KMS-11 (cell line): ENCODE measurements at regions not wholly inside any gene's neighbourhood (a gene's known extent, or its start where the extent isn't known, plus 50 kb on each side); places are given as distances from the start of the nearest gene placed in this dataset.

Source experiments
- H2AFZ ChIP-seq: fragments of 200-600 bp; sonication (generic); 2 replicates; pipeline ENCODE4 v1.6.1; 2016; ENCODE audit warnings: antibody characterized with exemption, mixed run types, low read depth
- H3K27ac ChIP-seq: fragments of 200-600 bp; sonication (generic); 2 replicates; pipeline ENCODE4 v1.6.1; 2016; ENCODE audit warnings: mild to moderate bottlenecking, mixed run types
- H3K27me3 ChIP-seq: fragments of 200-600 bp; sonication (generic); 2 replicates; pipeline ENCODE4 v1.6.1; 2017; ENCODE audit warnings: mild to moderate bottlenecking, low read depth, mixed run types, moderate library complexity; ENCODE audit not compliant: insufficient read depth
- H3K36me3 ChIP-seq: fragments of 200-600 bp; sonication (generic); 2 replicates; pipeline ENCODE4 v1.6.1; 2017; ENCODE audit warnings: mild to moderate bottlenecking, mixed run types; ENCODE audit not compliant: insufficient read depth
- H3K4me1 ChIP-seq: fragments of 200-600 bp; sonication (generic); 2 replicates; pipeline ENCODE4 v1.6.1; 2016; ENCODE audit warnings: mild to moderate bottlenecking, low read depth, mixed run types; ENCODE audit not compliant: poor library complexity, severe bottlenecking
- H3K4me2 ChIP-seq: fragments of 200-600 bp; sonication (generic); 2 replicates; pipeline ENCODE4 v1.7.0; 2016; ENCODE audit warnings: mild to moderate bottlenecking, mixed run types
- H3K4me3 ChIP-seq: fragments of 200-600 bp; sonication (generic); IDR thresholded peaks from 2 replicates; pipeline ENCODE4 v1.6.1; 2017; ENCODE audit warnings: low read depth, low read length, mixed read lengths; ENCODE audit not compliant: insufficient read depth
- H3K79me2 ChIP-seq: fragments of 200-600 bp; sonication (generic); 2 replicates; pipeline ENCODE4 v1.6.1; 2016; ENCODE audit warnings: low read depth, mixed run types; ENCODE audit not compliant: insufficient read depth
- H3K9ac ChIP-seq: fragments of 200-600 bp; sonication (generic); 2 replicates; pipeline ENCODE4 v1.6.1; 2016; ENCODE audit warnings: mild to moderate bottlenecking, mixed run types
- H4K20me1 ChIP-seq: fragments of 200-600 bp; sonication (generic); 2 replicates; pipeline ENCODE4 v1.6.1; 2016; ENCODE audit warnings: mild to moderate bottlenecking, mixed run types; ENCODE audit not compliant: insufficient read depth
- TF ChIP-seq, protein P1 (sequence below): fragments of 200-600 bp; sonication (generic); conservative IDR thresholded peaks from 2 replicates; pipeline ENCODE4 v1.6.1; 2017; ENCODE audit warnings: low read depth, mild to moderate bottlenecking, antibody characterized with exemption, low read length, moderate library complexity, mixed read lengths

DNA sequence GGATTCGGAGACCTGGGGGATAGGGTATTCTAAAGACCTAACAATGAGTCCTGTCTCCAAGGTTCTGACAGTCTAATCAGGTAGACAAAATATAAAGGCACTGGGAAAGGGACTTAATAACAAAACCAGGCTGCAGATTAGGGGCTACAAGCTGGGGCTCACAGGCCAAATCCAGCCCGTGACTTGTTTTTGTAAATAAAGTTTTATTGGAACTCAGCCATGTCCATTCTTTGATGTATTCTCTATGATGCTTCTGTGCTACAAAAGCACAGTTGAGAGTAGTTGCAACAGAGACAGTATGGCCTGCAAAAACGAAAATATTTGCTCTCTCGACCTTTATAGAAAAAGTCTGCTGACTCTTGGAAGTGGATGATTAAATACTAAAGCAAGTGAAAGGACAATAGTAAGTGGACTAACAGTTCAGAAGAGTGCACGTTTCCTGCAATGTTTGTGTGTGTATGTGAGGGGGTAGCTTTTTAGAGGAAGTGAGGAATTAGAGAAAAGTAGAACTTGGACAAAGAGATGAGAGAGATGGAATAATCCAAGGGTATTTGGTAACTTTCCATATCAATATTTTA lies 115.4 kb upstream of the ZFHX3 start:
- Histone ChIP-seq H2AFZ (no peak overlapping the region), H3K4me1 (no peaks in the 10 kb centered on the region), H3K36me3 (no peaks in the 10 kb centered on the region), H3K27ac (no peak overlapping the region), H4K20me1 (no peaks in the 10 kb centered on the region), H3K79me2 (no peaks in the 10 kb centered on the region), H3K4me3 (no peak overlapping the region), H3K4me2 (no peak overlapping the region), H3K27me3 (no peaks in the 10 kb centered on the region), H3K9ac (no peak overlapping the region)
- TF ChIP-seq, protein P1, sequence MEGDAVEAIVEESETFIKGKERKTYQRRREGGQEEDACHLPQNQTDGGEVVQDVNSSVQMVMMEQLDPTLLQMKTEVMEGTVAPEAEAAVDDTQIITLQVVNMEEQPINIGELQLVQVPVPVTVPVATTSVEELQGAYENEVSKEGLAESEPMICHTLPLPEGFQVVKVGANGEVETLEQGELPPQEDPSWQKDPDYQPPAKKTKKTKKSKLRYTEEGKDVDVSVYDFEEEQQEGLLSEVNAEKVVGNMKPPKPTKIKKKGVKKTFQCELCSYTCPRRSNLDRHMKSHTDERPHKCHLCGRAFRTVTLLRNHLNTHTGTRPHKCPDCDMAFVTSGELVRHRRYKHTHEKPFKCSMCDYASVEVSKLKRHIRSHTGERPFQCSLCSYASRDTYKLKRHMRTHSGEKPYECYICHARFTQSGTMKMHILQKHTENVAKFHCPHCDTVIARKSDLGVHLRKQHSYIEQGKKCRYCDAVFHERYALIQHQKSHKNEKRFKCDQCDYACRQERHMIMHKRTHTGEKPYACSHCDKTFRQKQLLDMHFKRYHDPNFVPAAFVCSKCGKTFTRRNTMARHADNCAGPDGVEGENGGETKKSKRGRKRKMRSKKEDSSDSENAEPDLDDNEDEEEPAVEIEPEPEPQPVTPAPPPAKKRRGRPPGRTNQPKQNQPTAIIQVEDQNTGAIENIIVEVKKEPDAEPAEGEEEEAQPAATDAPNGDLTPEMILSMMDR: no peak

DNA sequence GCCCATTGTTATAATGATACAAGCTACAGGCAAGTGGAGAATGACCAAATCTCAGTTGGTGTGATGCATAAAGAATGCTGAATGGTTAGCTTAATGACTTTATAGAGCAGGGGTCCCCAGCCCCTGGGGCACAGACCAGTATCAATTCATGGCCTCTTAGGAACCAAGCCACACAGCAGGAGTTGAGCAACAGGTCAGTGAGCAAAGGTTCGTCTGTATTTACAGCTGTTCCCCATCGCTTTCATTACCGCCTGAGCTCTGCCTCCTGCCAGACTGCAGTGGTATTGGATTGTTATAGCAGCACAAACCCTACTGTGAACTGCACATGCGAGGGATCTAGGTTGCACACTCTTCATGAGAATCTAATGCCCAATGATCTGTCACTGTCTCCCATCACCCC lies 114.0 kb upstream of the ZFHX3 start:
- Histone ChIP-seq H4K20me1 (no peaks in the 10 kb centered on the region), H3K9ac (no peak overlapping the region), H3K36me3 (no peaks in the 10 kb centered on the region), H2AFZ (no peak overlapping the region), H3K4me2 (no peak overlapping the region), H3K79me2 (no peaks in the 10 kb centered on the region), H3K27ac (no peak overlapping the region), H3K27me3 (no peaks in the 10 kb centered on the region), H3K4me3 (no peak overlapping the region), H3K4me1 (no peaks in the 10 kb centered on the region)
- TF ChIP-seq, protein P1: no peak

- no peak overlapping the region for H3K4me3 ChIP-seq
Measured at GRCh38 chr16:73159296-73159695, 111.4 kb upstream of the ZFHX3 start.

GRCh38 chr16:73157861-73158260 lies 109.9 kb upstream of the ZFHX3 start:
- H3K27ac ChIP-seq: no peak overlapping the region
- H3K4me1 ChIP-seq: no peaks in the 10 kb centered on the region
- no peaks in the 10 kb centered on the region for H4K20me1 ChIP-seq
- H3K9ac ChIP-seq: no peak overlapping the region
- no peak overlapping the region for H3K4me2 ChIP-seq
- H2AFZ ChIP-seq: no peak overlapping the region
- H3K27me3 ChIP-seq: no peaks in the 10 kb centered on the region
- no peaks in the 10 kb centered on the region for H3K36me3 ChIP-seq
- TF ChIP-seq, protein P1: no peak
- H3K79me2 ChIP-seq: no peaks in the 10 kb centered on the region
- H3K4me3 ChIP-seq: no peak overlapping the region

More at GRCh38 chr16:73159296-73159695, 111.4 kb upstream of the ZFHX3 start:
- TF ChIP-seq, protein P1: no peak
- H3K27me3 ChIP-seq: no peaks in the 10 kb centered on the region
- no peak overlapping the region for H2AFZ ChIP-seq
- no peaks in the 10 kb centered on the region for H3K4me1 ChIP-seq
- no peaks in the 10 kb centered on the region for H3K79me2 ChIP-seq
- H3K36me3 ChIP-seq: no peaks in the 10 kb centered on the region
- H3K4me2 ChIP-seq: no peak overlapping the region
- no peaks in the 10 kb centered on the region for H4K20me1 ChIP-seq
- H3K27ac ChIP-seq: no peak overlapping the region
- no peak overlapping the region for H3K9ac ChIP-seq
